ENCODE measurements at regions not wholly inside any gene's neighbourhood (a gene's known extent, or its start where the extent isn't known, plus 50 kb on each side); places are given as distances from the start of the nearest gene placed in this dataset.
"Not testable (repeated sequence)": the region's sequence is repeated elsewhere in the genome, so short reads cannot be mapped to it uniquely, and the experiment has no call there.

DNA sequence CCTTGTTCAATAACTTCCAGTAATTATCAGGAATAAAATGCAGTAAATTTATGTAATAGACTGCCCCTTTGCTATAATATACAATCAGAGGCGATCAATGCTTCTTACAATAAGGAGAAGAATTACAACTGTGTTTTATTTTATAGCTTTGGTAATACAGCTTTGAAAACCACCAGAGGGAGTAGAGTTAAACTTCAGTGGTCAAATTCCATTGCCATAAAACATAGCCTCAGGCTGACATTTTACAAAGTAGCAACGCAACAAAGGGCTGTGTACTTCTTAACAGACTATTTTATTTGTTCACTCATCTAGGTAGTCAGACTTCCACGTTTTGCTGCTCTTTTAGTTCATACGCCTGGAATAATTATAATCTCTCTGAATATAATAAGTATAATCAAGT lies 58.5 kb downstream of the TEX13C start:
- no peak for DNase-seq

DNA sequence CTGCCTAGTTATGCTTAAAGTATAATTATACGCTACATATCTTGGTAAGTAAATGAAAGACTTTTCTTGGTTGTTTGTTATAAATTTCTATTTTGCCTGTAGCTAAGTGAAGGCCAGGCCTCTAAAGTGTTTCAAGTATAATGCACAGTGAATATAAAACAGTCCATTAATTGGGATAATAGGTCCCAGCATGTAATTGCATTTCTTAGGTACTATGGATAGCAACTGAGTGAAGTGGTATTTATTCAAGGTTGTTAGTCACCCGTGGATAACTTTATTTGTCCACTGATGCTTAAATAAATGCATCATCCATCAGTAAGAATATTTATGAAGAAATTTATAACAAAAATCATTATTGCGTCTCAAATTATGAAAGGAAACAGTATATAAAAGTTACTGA lies 59.1 kb downstream of the TEX13C start:
- DNase-seq: no peak

DNA sequence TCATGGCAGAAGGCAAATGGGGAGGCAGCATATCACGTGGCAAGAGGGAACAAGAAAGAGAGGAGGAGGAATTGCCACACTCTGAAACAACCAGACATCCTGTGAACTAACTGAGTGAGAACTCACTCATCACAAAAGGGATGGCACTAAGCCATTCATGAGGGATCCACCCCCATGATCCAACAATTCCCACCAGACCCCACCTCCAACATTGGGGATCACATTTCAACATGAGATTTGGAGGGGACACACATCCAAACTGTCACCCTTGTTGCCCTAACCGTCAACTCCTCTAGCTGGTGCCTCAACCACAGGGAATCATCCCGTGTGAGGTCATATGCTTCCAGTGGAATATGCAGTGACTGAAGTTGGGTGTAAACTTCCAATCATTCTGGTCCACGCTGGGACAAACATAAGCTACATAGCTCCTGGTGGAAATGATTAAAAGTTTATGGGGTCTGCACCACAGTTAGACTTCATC lies 62.5 kb downstream of the TEX13C start:
- DNase-seq: no peak

DNA sequence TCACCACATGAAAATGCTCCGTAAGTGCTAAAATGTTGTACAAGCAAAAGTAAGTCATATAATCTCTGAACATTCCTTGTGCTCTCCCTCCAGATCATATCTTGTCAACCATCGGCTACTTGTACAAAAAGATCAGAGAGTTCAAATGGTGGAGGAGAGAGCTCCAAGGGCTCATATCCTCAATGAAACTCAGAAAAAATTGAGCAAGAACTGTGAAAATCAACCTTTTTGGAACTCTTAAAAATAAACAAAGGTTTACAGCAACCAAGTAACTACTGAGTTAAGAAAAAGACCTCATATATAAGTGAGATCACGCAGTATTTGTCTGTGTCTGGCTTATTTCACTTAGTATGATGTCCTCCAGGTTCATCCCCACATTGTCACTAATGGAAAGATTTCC lies 63.2 kb downstream of the TEX13C start:
- DNase-seq: no peak

DNA sequence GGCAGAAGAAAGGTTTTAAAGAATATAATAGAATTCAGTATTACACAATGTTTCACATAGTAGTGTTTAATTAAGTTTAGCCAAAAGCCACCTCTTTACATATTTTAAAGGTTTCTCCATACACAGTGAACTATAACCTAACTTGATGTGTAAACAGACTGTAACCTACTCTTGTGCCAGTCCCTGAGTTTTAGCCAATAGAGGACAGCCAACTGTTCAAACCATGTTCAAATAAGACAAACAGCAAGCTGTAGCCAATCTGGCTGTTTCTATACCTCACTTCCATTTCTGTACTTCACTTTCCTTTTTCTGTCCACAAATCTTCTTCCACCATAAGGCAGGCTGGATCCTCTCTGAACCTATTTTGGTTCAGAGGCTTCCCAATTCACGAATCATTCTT lies 65.2 kb downstream of the TEX13C start:
- DNase-seq: no peak

DNA sequence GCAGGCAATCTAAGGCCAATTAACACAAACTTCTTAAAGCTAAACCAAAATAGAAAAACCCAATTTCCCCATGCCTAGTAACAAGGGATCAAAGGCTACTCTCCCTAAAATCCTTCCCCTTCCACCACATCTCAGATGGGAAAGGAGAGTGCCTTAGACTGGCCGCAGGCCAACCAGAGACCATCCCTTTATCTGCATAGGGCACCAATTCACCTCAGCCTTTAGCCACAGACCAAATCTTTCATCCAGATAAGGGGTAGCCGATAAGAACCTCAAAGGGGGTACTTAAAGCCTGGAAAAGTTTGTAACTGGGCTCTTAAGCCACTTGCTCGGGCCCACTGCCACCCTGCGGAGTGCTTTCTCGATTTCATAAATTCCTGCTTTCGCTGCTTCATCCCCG lies 68.3 kb downstream of the TEX13C start:
- DNase-seq: no peak

DNA sequence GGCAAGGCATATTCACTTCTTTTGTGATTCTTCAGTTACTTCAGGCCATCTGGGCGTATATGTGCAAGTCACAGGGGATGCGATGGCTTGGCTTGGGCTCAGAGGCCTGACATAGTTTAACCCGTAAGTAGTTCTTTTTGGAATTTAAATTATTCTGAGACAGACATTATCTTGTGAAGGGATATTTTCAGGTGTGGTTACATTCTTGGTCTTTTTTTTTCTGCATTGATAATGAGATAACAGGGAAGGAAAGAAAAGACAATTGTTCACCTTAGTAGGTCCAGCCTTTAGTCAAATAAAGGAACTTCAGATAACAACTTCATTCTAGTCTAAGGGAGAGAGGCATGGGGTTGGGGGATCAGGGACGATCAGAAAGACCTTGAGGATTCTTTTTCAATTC lies 74.8 kb downstream of the TEX13C start:
- no peak for DNase-seq

DNA sequence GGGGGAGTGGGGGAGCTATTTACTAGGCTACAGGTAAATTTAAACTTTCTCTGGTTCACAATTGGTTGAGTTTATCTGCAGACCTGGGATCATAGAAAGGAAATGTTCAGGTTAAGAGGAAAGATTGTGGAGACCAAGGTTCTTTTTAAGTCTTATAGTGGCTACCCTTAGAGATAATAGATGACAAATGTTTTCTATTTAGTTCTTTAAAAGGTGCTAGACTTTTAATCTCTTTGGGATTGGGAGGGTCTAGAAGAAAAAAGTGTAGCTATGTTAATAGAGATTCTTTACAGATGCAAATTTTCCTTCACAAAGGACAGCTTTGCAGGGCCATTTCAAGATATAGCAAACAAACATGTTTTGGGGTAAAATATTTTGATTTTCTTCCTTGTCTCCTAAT lies 76.0 kb downstream of the TEX13C start:
- no peak for DNase-seq

DNA sequence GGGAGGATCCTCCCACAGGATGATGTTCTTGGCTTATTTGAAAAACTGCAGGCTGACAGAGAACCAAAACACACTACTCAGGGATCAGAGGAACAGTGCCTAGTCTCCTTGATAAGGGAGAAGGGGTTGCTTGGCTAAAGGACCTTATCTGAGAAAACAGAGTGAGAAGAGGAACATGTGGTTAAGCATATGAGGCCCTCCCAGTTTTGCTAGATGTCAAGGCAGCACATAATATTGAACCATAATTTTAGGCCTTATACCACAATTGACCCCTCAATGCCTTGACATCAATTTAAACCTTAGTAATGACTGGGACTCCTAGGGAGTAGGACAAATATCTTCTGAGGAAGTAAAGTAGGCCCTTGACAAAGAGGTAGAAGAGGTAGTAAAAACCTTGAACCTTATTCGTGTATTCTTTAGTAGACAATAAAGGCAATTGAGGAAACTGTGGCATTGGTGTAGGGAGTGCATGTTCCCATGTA lies 79.3 kb downstream of the TEX13C start:
- no peak for DNase-seq

DNA sequence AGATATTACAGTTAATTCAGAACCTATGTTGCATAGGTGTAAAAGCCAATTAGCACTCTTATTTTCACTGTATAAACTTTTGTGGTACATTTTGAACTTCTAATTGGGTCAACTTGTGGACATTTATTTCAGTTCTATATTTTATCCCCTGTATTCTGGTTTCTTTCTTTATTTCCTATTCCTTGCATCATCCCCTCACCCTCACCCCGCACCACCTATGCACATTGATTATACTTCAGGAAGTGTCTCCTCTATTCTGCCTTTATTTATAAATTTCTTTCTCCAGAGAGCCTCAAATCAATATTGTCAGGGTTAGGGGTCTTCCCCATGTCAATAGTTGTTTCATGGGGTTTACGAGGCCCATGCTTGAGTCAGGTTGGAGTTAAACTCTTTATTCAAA lies 83.1 kb downstream of the TEX13C start:
- DNase-seq: no peak

DNA sequence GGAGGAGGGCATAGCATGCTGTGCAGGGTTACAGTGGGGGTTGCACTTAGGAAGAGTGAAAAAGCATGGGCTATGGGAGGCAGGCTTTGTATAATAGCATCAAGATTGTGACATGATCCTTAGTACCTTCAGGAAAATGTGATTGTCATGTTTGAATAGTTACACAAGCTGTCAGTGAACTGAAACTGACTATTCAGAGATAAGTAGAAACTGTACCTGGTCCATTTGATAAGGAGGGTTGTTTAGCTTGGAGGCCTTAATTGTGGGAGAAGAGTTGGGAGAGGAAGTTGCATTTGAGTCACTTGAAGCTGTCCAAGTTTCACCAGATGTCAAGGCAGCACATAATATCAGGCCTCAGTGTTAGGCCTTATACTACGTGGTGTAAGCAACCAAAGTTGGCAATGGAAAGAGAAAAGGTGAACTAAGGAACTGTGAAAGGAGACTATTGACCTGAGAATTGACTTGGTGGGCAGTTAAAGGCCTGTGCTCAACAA lies 85.0 kb downstream of the TEX13C start:
- DNase-seq: no peak

DNA sequence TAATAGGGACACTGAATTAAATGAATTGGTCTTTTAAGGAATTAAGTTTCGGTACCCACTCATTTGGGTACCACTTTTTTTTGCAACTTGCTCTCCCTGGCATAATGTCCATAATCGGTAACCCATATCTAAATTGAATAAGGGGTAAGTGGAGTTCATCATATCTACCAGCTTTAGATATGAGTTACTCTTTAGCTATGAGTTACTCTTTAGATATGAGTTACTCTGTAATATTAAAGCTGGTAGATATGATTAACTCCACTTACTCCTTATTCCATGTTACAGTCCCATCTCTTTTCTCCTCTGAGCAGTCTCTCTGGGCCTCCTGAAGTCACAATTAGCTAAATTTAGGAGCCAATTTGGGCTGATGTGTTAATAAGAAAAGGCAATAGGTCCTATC lies 85.7 kb downstream of the TEX13C start:
- no peak for DNase-seq

DNA sequence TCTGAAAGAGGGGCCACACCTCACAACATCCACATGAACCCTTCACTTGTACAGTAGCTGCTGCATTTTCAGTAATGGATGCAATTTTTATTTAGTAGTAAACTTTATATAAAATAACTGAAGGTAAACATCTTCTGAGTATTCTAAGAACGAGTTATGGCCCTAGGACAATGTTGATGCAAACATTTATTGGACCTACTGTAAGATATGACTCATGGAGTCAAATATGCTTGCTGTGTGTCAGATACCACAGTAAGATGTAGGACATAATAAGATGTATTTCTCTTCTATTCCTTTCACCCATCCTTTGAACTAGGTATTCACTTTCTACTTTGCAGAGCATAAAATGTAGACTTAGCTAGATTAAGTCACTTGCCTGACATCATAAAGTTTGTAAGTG lies 87.6 kb downstream of the TEX13C start:
- no peak for DNase-seq

DNA sequence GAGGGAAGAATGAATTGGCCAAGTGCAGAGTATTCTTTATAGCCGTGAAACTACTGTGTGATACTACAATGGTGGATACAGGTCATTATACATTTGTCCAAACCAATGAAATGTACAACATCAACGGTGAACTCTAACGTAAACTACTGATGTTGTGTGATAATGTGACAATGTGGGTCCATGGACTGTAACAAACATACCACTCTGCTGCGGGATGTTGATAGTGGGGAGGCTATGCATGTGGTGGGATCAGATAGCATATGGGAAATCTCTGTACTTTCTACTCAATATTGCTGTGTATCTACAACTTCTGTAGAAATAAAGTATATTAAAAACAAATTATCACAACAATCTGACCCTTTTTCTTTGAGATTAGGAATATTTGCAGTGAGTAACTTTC lies 101.1 kb downstream of the TEX13C start:
- no peak for DNase-seq

DNA sequence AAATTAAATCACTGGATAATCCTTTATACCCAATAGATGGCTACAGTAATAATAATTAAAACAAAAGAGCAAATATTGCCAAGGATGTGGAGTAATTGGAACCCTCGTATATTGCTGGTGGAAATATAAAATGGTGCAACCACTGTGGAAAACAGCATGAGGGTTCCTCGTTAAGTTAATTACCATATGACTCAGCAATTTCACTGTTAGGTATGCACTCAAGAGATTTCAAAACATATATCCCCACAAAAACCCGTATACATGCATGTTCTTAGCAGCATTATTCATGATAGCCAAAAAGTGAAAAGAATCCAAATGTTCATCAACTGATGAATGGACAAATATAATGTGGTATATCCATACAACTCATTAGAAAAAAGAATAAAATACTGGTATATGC lies 103.3 kb downstream of the TEX13C start:
- DNase-seq: no peak

DNA sequence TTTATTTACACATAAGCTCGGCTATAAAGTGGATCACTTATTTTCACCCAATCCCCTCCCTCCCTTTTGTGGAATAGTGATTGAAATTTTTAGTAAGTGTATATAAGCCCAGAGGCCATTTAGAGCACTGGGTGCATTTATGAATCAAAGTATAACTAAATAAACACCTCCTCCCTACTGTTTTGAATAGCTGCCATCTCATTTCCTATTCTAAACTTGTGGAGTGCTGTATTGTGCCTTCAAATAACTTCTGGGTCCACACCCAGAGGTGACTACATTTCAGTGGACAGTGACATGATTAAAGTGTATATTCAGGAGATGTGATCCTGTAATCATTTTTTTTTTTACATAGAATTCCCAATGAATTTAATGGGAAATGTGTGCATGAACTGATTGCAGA lies 104.9 kb downstream of the TEX13C start:
- DNase-seq: no peak

DNA sequence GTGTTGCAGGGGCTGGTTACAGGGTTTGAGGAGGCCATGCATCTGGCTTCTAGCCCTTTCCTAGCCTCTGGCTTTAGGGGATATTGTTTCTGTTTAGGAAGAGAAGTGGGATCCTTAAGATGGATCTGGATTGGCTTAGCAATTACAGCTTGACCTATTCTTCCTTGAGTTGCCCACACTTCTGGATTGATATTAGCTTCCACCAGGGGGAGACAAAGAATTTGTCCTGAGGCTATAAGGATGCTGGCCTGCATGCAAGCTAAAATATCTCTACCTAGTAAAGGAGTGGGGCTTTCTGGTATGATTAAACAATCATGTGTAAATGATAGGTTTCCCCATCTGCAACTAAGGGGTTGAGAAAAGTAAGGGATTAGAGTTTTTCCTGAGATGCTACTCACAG lies 117.2 kb downstream of the TEX13C start:
- DNase-seq: no peak

DNA sequence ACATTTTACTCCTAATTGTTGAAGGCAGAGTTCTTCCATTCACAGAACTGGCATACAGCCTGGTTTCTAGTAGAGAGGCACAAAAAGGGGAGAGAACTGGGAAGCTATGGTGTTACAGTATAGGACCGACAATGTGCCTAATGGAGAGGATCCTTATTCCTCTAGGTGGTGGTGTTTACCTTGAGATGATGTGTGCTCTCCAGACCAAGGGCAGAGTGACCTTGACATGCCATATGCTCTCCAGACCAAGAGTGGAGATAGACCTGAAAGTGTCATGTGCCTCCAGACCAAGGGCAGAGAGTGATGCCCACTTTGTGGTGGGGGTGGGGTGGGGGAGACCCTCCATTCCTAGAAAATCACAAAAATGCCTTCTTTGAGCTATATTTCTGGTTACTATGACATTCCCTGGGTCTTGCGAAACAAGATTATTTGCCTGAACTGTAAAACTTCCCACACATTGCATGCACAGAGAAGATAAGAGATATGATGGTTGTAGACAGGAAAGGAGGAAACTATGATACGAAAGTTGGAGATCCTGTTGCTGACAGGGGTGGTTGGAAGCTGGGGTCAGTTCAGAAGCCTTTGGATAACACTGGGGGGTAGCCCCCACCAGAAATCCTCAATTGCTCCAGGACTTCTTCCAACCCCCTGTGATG lies 119.7 kb downstream of the TEX13C start:
- no peak for DNase-seq

DNA sequence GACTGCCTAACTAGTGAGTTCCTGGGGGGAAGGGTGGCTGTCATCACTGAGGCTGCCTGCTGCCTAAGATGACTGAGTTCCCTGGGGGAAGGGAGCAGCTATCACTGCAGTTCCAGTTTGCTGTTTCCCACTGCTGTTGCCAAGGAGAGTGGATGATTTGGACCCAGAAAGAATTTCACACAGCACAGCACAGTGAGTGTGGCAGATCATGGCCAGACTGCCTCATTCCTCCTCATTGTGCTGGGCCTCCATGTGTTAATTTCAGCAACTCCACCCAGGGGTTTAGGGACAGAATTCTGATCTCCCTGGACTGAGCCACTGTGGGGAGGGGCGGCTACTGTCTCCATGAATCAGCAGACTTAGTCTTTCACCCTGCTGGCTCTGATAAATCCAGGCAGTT lies 125.0 kb downstream of the TEX13C start:
- DNase-seq: no peak

DNA sequence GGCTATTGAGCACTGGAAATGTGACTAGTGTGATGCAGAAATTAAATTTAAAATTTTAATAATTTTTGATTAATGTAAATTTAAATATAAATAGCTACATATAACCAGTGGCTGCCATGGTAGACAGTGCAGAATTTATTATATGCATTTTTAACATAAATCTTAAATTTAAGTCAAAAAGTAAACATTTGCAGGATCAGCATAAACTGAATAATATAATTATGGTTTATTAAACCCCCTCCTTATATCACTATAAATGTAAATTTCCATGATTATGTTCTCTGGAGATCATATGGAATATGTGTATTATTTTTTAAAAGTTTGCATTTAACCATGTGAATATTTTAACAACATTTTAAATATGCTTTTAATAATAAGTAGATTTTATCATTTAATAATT lies 155.8 kb downstream of the TEX13C start:
- no peak for DNase-seq

DNA sequence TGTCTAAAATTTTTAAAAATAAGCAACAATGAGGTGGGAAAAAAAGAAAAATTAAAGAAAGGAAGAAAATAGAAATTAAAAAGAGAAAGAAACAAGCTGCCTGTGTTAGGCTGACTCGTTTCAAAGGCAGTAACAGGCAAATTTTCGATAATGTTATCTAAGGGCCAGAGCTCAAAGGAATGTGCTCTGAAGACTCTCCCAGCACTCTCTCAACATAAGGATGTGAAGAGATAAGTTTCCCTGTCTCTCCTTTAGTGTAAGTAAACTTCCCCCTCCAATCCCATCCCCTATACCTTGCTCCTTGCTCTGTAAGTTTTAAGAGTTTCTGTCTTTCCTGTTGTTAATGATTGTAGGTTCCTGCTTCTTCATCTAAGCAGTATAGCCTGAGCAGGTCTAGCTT lies 172.8 kb downstream of the TEX13C start:
- no peak for DNase-seq

DNA sequence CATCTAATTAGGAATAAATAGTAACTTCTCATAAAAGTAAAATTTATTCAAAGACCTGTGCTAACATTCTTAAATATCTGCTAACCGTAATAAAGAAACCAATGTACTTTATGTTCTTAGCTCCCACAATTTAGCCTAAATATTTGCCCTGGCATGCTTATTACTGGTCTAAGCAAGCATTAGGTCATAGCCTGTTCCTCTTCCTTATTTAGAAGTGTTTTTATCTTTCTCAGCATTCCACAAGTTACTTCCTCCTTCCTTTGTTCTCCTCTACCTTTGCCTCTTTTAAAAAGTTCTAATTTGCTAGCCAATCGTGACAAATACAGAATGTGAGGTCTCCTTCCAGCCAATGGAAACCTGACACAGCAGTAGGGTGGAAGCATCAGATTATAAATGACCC lies 173.3 kb downstream of the TEX13C start:
- not testable (repeated sequence) for DNase-seq

DNA sequence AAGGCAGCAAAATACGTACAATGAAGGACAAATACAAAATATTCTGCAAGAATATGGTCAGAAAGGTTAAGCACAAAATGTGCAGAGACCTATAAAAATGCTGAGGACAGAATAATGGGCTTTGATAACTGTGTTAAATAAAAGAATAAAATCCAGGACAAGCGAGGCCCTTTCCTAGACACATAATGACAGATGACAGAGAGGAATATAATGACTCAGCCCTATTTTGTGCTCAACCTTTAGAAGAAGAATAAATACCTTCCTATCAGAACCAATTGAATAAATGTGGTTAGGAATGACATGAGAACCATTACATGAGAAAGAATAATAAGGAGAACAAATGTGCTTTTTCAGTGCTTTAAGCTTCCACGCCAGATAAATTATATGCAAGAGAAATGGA lies 178.0 kb downstream of the TEX13C start:
- no peak for DNase-seq

DNA sequence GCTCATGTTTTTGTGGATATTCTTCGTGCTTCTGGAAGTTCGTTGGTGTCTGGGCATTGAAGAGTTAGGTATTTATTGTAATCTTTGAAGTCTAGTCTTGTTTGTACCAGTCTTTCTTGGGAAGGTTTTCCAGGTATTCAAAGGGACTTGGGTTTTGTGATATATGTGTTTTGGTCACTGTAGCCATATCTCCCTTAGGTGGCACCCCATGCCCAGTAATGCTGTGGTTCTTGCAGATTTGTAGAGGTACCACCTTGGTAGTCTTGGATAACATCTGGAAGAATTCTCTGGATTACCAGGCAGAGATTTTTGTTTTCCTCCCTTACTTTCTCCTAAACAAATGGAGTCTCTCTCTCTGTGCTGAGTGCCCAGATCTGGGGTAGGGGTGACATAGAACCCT lies 184.1 kb downstream of the TEX13C start:
- DNase-seq: no peak

Data from amygdala (tissue), 56 donors.